Activated naive CD4-positive, alpha-beta T cell treated with anti-CD3 and anti-CD28 coated beads, Interleukin-2, amount 50 U/mL, for 16 hours (primary cell): ENCODE measurements at regions not wholly inside any gene's neighbourhood (a gene's known extent, or its start where the extent isn't known, plus 50 kb on each side); places are given as distances from the start of the nearest gene placed in this dataset.

ENCODE experiments used
- DNase-seq: peaks from one replicate; pipeline ENCODE4 v3.0.0-alpha.2; 2020

DNA sequence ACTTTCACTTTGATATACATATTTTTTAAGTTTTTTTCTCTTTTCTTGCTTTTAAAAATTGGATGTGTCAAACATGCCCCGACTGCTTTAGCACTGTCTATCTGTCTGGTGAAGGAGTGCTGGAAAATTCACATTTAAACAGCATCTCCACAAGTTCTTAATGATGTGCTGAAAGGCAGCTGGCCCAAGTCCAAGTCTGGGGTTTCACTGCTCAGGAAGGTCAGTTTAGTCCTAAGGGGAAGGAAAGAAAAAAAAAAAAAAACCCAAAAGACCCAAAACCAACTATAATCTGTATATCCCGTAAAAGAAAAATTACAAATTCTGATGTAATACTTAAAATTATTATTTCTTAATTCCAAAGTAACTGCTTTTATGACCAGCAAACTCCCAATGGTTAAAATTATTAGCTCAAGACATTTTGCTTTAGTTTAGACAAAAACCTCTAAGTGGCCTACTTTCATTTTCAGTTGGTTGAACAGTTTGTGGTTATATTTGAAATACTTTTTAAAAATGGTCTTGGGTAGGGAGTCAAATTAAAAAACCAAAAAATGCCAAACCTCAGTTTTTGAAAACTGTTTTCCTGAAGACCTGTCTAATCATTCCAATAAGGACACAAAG is 79.5 kb upstream of the PREP start:
- no peak for DNase-seq

DNA sequence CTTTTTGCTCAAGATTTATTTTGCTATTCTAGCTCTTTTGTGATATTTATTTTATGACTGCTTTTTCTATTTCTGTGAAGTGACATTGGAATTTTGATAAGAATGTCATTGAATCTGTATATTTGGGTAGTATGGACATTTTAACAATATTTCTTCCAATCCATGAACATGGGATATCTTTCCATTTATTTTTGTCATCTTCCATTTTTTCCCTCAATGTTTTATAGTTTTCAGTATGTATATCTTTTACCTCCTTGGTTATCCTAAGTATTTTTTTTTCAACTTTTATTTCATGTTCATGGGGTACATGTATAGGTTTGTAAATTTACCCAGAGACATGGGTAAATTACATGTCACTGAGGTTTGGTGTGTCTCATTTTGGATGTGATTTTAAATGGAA is 74.1 kb upstream of the PREP start:
- no peak for DNase-seq

DNA sequence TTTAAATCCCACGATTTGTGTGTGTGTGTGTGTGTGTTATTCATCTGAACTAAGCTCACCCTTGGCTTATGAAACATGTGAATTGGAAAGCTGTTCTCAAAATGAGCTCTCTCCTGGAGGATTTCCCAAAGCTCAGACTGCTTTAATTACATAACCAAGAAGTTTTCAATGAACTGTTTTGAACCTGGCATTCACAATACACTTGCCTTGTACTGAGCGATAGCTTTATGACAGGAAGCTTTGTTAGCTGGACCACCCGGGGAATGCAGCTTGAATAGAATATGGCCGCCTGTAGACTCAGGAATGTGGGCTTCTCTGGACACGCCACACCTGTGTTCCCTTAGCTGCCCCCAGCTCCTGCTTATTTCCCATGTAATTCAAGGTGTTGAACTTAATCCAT is 71.4 kb upstream of the PREP start:
- no peak for DNase-seq

DNA sequence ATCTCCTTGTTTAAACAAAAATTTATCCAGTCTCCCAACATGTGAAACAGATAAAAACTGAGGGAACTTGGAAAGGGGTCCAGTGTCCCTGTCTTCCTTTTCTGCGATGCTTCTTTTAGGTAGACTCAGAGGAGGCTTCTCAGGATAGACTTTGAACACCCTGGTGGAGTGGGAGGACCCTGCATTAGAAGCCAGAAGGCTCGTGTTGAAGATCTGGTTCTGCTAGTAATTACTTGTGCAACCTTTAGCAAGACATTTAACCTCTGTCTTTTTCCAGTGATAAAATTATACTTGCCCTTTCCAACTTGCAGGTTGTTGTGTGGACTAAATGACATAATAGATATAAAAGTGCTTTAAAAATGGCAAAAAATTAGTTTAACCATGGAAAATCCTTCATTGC is 67.1 kb upstream of the PREP start:
- DNase-seq: no peak

DNA sequence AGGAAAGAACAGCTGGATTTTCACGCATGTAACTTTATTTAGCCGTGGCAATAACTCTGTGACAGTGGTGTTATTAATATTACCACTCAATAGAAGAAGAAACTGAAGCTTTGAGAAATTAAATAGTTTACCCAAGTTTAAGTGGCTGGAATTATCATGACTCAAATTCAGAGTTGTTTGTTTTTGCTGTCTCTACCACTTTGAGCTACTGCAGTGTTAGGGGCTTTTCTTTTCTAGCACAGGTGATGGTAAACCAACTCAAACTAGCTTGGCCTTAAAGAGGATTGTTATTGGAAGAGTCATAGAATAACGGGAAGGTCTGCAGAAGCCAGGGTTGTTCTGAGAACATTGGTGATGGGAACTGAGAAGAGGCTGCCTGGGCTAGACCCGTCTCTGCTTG is 66.0 kb upstream of the PREP start:
- DNase-seq: no peak

DNA sequence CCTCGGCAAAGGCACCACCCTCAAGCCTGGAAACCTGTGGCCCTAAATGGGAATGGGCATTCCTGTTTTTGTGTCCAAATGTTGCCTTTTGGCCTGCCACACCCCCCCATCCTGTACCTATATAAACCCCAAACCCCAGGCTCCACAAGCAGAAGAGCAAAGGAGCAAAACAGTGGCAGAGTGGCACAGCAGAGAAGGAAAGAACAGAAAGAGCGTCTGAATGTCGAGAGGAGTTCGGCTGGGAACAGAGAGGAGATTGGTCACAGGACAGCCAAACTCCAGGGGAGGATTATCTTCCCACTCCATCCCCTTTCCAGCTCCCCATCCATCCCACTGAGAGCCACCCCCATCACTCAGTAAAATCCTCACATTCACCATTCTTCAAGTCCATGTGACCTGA is 58.0 kb upstream of the PREP start:
- DNase-seq: no peak

DNA sequence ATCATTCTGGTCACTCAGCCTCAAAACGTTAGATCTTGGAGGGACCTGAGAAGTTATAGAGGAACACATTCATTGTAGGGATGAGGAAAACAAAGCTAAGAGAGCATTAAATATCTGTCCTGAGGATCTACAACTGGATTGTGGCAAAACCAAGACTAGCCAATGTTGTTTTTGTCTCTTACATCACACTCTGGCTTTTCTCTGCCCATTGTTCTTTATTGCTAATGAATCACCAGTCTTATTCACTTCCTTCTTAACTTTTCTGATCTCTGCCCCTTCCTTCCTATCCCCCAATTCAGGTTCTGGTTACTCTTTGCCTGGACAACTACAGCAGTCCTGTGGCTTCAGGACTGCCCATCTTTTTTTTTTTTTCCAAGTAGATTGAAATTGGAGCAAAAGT is 57.0 kb upstream of the PREP start:
- DNase-seq: no peak

DNA sequence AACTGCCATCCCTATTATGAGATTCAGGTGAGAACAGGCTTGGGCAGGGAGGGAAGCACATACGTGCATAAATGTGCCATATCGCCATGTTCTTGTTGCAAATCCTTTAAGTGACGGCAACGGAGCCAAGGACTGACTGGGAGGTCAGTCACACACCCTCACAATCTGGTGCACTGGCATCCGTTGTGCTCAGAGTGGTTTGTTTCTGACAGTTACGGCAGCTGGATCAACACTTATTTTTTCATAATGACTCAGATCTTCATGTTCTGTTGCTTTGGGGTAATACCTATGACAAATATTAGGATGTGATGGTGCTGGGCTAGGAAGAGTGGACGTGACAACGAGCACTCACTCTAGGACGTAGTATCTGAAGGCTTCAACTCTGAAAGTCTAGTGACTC is 56.2 kb upstream of the PREP start:
- no peak for DNase-seq

DNA sequence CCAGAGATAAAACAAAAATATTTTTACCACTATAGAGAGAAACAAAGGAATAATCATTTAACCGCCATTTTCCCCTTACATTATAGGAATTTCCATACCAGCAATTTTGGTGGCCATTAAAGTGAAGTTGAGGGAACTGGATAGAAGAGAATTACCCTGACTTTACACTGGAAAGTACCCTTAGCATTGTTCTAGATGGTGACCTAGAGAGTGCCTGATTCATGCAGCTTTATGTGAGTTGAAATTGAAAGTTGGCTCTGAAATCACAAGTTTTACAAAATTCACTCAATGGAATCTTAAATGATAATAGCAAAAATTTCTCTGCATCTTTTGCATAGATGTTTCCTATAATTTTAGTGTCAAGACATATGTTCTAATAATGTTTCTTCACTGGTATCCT is 55.7 kb upstream of the PREP start:
- no peak for DNase-seq

DNA sequence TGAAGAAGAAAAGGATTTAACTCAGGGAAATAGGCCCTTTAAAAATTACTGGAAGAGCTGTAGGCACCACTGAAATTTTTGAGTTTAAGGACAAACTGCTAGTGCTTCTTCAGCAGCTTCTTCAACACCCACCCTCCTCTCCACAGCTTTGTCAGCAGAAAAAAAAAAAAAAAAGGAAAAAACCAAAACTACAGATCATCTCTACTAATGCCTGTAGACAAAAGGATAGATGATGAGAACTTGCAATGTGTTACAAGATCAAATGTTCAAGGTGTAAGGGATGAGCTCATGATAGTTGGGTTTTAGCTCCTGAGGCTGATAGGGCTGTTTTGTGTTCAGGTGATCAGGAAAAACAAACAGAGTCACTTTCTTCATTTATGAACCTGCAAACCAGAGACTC is 55.2 kb upstream of the PREP start:
- no peak for DNase-seq

DNA sequence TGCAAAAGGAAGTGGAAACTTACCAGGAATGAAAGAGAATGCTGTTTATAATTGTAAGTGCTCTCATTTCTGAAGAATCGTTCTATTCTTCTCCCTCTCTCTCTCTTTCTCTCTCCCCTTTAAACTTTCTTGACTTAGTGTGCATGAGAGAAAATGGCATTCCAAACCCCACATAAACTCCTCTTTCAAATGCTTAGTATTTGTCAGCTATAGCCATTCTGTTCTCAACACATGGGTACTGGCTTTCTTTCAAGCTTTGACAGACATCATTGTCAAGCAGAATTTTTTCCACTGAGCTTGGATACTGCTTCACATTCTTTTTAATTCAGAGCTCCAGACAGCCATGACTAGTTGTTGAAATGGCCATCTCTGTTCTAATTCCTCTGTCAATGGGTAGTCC is 51.1 kb upstream of the PREP start:
- DNase-seq: no peak

DNA sequence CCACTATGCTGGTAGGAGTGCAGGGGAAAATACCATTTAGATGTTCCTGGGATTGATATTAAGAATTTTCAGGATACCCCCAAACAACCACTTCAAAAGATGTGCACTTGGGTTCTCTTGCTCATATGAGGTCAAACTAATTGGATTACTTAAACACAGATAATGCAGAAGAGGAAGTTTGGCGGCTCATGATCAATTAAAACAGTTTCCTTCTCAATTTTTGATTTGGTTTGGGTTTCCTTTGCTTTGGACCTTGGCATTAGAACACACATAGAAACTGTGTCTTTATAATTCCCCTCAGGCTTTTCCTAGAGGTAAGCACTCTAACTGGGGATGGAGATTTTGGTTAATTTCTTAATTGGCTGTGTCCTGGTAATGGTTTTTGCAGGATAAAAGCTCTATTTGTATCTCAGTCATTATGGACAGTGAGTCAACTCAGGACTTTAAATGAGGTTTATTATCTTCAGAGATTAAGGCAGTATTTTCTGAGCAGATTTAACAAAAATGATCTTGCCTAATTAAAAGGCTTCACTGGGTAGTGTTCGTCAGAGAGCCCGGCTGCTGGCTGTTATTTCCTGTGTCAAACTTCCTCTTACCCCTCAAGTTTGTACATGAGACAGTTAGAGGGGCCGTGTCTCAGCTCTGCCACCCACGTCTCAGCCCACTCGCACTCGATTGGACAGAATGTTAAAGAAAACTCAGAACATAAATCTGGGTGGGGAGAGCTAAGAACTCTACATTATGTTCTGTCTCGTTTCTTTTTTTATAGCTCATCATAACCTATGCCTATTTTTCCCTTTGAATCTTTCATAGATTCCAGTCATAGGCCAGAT is 50.3 kb upstream of the PREP start:
- DNase-seq: peak; percentile 12
